Neuronal stem cell (in vitro differentiated cells): ENCODE measurements at regions not wholly inside any gene's neighbourhood (a gene's known extent, or its start where the extent isn't known, plus 50 kb on each side); places are given as distances from the start of the nearest gene placed in this dataset.
"Not testable (repeated sequence)": the region's sequence is repeated elsewhere in the genome, so short reads cannot be mapped to it uniquely, and the experiment has no call there.

Source experiments
- DNase-seq: peaks from one replicate; pipeline ENCODE4 v3.0.0-alpha.2; 2013; ENCODE audit warnings: low spot score
- H2AFZ ChIP-seq: one replicate; pipeline ENCODE4 v1.6.1; 2013; ENCODE audit warnings: mild to moderate bottlenecking, low read length, inconsistent platforms
- H2AK5ac ChIP-seq: 2 replicates; pipeline ENCODE4 v1.6.1; 2013; ENCODE audit warnings: low read depth, mild to moderate bottlenecking, inconsistent platforms, low read length, moderate library complexity, mixed read lengths
- H2BK120ac ChIP-seq: 2 replicates; pipeline ENCODE4 v1.6.1; 2013; ENCODE audit warnings: low read depth, mild to moderate bottlenecking, inconsistent platforms, low read length, moderate library complexity, mixed read lengths
- H2BK12ac ChIP-seq: one replicate; pipeline ENCODE4 v1.6.1; 2013; ENCODE audit warnings: low read length, inconsistent platforms
- H2BK15ac ChIP-seq: 2 replicates; pipeline ENCODE4 v1.6.1; 2013; ENCODE audit warnings: mild to moderate bottlenecking, low read length, inconsistent platforms, mixed read lengths
- H2BK5ac ChIP-seq: one replicate; pipeline ENCODE4 v1.6.1; 2013; ENCODE audit warnings: inconsistent platforms, mild to moderate bottlenecking, low read length, moderate library complexity
- H3K14ac ChIP-seq: one replicate; pipeline ENCODE4 v1.6.1; 2013; ENCODE audit warnings: low read length, inconsistent platforms
- H3K18ac ChIP-seq: 2 replicates; pipeline ENCODE4 v1.6.1; 2013; ENCODE audit warnings: low read length, inconsistent platforms
- H3K23ac ChIP-seq: 2 replicates; pipeline ENCODE4 v1.6.1; 2013; ENCODE audit warnings: low read depth, mild to moderate bottlenecking, mixed read lengths, low read length, inconsistent platforms; ENCODE audit not compliant: poor library complexity
- H3K27ac ChIP-seq: replicated peaks from 3 replicates; pipeline ENCODE4 v1.5.1; 2013; ENCODE audit warnings: low read length, inconsistent platforms
- H3K27me3 ChIP-seq, 3 experiments: 2 replicates each; pipeline ENCODE4 v1.6.1; 2013; ENCODE audit warnings: low read length in 3 of 3, mild to moderate bottlenecking in 2 of 3, inconsistent platforms in 1 of 3, low read depth in 1 of 3, mixed read lengths in 1 of 3, moderate library complexity in 1 of 3; ENCODE audit not compliant: control insufficient read depth in 3 of 3, insufficient read depth in 3 of 3
- H3K36me3 ChIP-seq, 2 donors: replicated peaks in 1 of 2; 2 replicates each; pipeline ENCODE4 v1.6.1; 2013; ENCODE audit warnings: low read length in 2 of 2; ENCODE audit not compliant: control insufficient read depth in 2 of 2, insufficient read depth in 2 of 2
- H3K4ac ChIP-seq: 2 replicates; pipeline ENCODE4 v1.6.1; 2013; ENCODE audit warnings: inconsistent platforms, mild to moderate bottlenecking, low read length, moderate library complexity
- H3K4me1 ChIP-seq, 2 donors: 1 replicate in 1 of 2; 2 replicates in 1 of 2; pipeline ENCODE4 v1.6.1; 2013; ENCODE audit warnings: low read length in 2 of 2, low read depth in 1 of 2; ENCODE audit not compliant: control insufficient read depth in 2 of 2, insufficient read depth in 1 of 2
- H3K4me2 ChIP-seq: one replicate; pipeline ENCODE4 v1.6.1; 2013; ENCODE audit warnings: mild to moderate bottlenecking, low read length, inconsistent platforms; ENCODE audit not compliant: insufficient read depth, poor library complexity, severe bottlenecking
- H3K4me3 ChIP-seq, 2 donors: 2 replicates each; pipeline ENCODE4 v1.5.1; 2013; ENCODE audit warnings: low read length in 2 of 2, mild to moderate bottlenecking in 2 of 2, inconsistent platforms in 1 of 2, moderate library complexity in 1 of 2
- H3K79me1 ChIP-seq: one replicate; pipeline ENCODE4 v1.6.1; 2013; ENCODE audit warnings: low read depth, mild to moderate bottlenecking, inconsistent platforms, low read length, moderate library complexity
- H3K9ac ChIP-seq: one replicate; pipeline ENCODE4 v1.6.1; 2013; ENCODE audit warnings: mild to moderate bottlenecking, low read depth, low read length, inconsistent platforms; ENCODE audit not compliant: poor library complexity
- H3K9me3 ChIP-seq, 2 donors: replicated peaks in 1 of 2; 2 replicates each; pipeline versions ENCODE3 to v1.6.1; 2013; ENCODE audit warnings: low read length in 2 of 2, mild to moderate bottlenecking in 2 of 2, inconsistent platforms in 1 of 2, low read depth in 1 of 2, mixed read lengths in 1 of 2, moderate library complexity in 1 of 2; ENCODE audit not compliant: control insufficient read depth in 2 of 2, insufficient read depth in 1 of 2
- H4K8ac ChIP-seq: one replicate; pipeline ENCODE4 v1.6.1; 2013; ENCODE audit warnings: low read depth, mild to moderate bottlenecking, inconsistent platforms, low read length, moderate library complexity
- H4K91ac ChIP-seq: one replicate; pipeline ENCODE4 v1.6.1; 2013; ENCODE audit warnings: low read length, low read depth, mild to moderate bottlenecking, inconsistent platforms; ENCODE audit not compliant: poor library complexity
- WGBS, 2 donors: extraction: QIAGEN DNeasy Blood & Tissue Kit; methylation state at CpG; one replicate each; pipeline ENCODE4 v1.1.7; 2013; ENCODE audit warnings: missing lambda C conversion rate in 2 of 2, mixed read lengths in 1 of 2; ENCODE audit not compliant: insufficient read length in 2 of 2, insufficient replicate concordance in 1 of 2; ENCODE audit errors: extremely low coverage in 2 of 2; 5-methylcytosine and 5-hydroxymethylcytosine counted together

- DNase-seq = no peak
- no peaks in the 10 kb centered on the region for H3K79me1 ChIP-seq
- H3K23ac ChIP-seq = no peak overlapping the region
- no peak overlapping the region for H3K4me3 ChIP-seq
- no peak overlapping the region for H2BK5ac ChIP-seq
- no peak overlapping the region for H3K14ac ChIP-seq
- peaks cover 0 to 1% of the 10 kb centered on the region in 2 donors for H3K9me3 ChIP-seq
- H3K27me3 ChIP-seq = no peaks in the 10 kb centered on the region
- H3K4me2 ChIP-seq = no peak overlapping the region
- no peak overlapping the region for H2BK120ac ChIP-seq
- no peak overlapping the region for H2AFZ ChIP-seq
- no peak overlapping the region for H3K18ac ChIP-seq
- H2BK15ac ChIP-seq = no peak overlapping the region
- WGBS, 2 donors = no CpG with 5 or more reads among the region's 2 CpGs
- H2BK12ac ChIP-seq = no peak overlapping the region
- H4K8ac ChIP-seq = no peak overlapping the region
- no peak overlapping the region for H3K27ac ChIP-seq
- H3K4ac ChIP-seq = no peak overlapping the region
- no peak overlapping the region for H2AK5ac ChIP-seq
- no peak overlapping the region for H4K91ac ChIP-seq
- no peaks in the 10 kb centered on the region for H3K4me1 ChIP-seq
- H3K36me3 ChIP-seq = no peaks in the 10 kb centered on the region
- H3K9ac ChIP-seq = no peak overlapping the region
Measured at GRCh38 chr14:86777963-86778602, 1214.9 kb downstream of the GALC start.

- H3K9ac ChIP-seq, H2BK15ac ChIP-seq, H3K4ac ChIP-seq, H2BK12ac ChIP-seq, H2AFZ ChIP-seq, H3K18ac ChIP-seq, H4K91ac ChIP-seq, H2AK5ac ChIP-seq, H3K4me1 ChIP-seq, H3K9me3 ChIP-seq, H3K36me3 ChIP-seq, H4K8ac ChIP-seq, H3K79me1 ChIP-seq, H3K27ac ChIP-seq, H3K4me2 ChIP-seq, H3K27me3 ChIP-seq, H3K4me3 ChIP-seq, H3K23ac ChIP-seq, H2BK120ac ChIP-seq, H2BK5ac ChIP-seq, H3K14ac ChIP-seq, DNase-seq: not testable (repeated sequence)
- WGBS, 2 donors = no CpG with 5 or more reads among the region's 3 CpGs
Measured at GRCh38 chr14:86775896-86776295, 1217.1 kb downstream of the GALC start.

GRCh38 chr14:86774916-86775315, 1218.1 kb downstream of the GALC start:
- Histone ChIP-seq H3K14ac (no peak overlapping the region), H3K27me3 (no peaks in the 10 kb centered on the region), H3K4me1 (no peaks in the 10 kb centered on the region), H2BK120ac (no peak overlapping the region), H3K18ac (no peak overlapping the region), H3K4me2 (no peak overlapping the region), H4K8ac (no peak overlapping the region), H2BK5ac (no peak overlapping the region), H2AFZ (no peak overlapping the region), H3K27ac (no peak overlapping the region), H2BK12ac (no peak overlapping the region), H3K9ac (no peak overlapping the region), H3K4ac (no peak overlapping the region), H2AK5ac (no peak overlapping the region), H2BK15ac (no peak overlapping the region), H3K79me1 (no peaks in the 10 kb centered on the region), H4K91ac (no peak overlapping the region), H3K4me3 (no peak overlapping the region), H3K9me3 (peaks cover 0 to 1% of the 10 kb centered on the region in 2 donors), H3K36me3 (no peaks in the 10 kb centered on the region), H3K23ac (no peak overlapping the region)
- DNase-seq = no peak
- no CpG with 5 or more reads among the region's 2 CpGs for WGBS, 2 donors

- H3K23ac ChIP-seq = no peak overlapping the region
- no peak overlapping the region for H2BK120ac ChIP-seq
- peaks cover 0 to 1% of the 10 kb centered on the region in 2 donors for H3K9me3 ChIP-seq
- no peaks in the 10 kb centered on the region for H3K36me3 ChIP-seq
- no peaks in the 10 kb centered on the region for H3K79me1 ChIP-seq
- no peak overlapping the region for H4K8ac ChIP-seq
- no peak for DNase-seq
- no peaks in the 10 kb centered on the region for H3K4me1 ChIP-seq
- H2AK5ac ChIP-seq = no peak overlapping the region
- H3K27ac ChIP-seq = no peak overlapping the region
- no peak overlapping the region for H3K18ac ChIP-seq
- no peak overlapping the region for H2BK15ac ChIP-seq
- no peak overlapping the region for H2BK5ac ChIP-seq
- no peak overlapping the region for H3K4me3 ChIP-seq
- H3K4me2 ChIP-seq = no peak overlapping the region
- H2BK12ac ChIP-seq = no peak overlapping the region
- H3K9ac ChIP-seq = no peak overlapping the region
- no peak overlapping the region for H3K4ac ChIP-seq
- H4K91ac ChIP-seq = no peak overlapping the region
- no peak overlapping the region for H3K14ac ChIP-seq
- no peaks in the 10 kb centered on the region for H3K27me3 ChIP-seq
- no CpG with 5 or more reads among the region's 1 CpG for WGBS, 2 donors
- no peak overlapping the region for H2AFZ ChIP-seq
Measured at GRCh38 chr14:86772075-86772474, 1220.9 kb downstream of the GALC start.
